ENCODE measurements at regions not wholly inside any gene's neighbourhood (a gene's known extent, or its start where the extent isn't known, plus 50 kb on each side); places are given as distances from the start of the nearest gene placed in this dataset.

GRCh38 chr3:159786489-159787177 lies 202.0 kb upstream of the IL12A start:
- no peak for DNase-seq (ENCODE audit: low read depth)
- no peak for TF ChIP-seq MYC (IDR thresholded peaks at IDR 0.05; ENCODE audit: low read depth, low read length)
- no peak for TF ChIP-seq POLR2A (IDR thresholded peaks at IDR 0.05; ENCODE audit: extremely low read depth, insufficient read length)
- TF ChIP-seq CTCF (IDR thresholded peaks at IDR 0.05; ENCODE audit: low read depth, low read length): no peak
- no peak for TF ChIP-seq MAX (IDR thresholded peaks at IDR 0.05; ENCODE audit: low read depth, low read length)
- H3K4me3 ChIP-seq (ENCODE audit: low read depth, low read length): no peak overlapping the region

- TF ChIP-seq MYC (IDR thresholded peaks at IDR 0.05; ENCODE audit: low read depth, low read length) (no peak), MAX (IDR thresholded peaks at IDR 0.05; ENCODE audit: low read depth, low read length) (no peak), CTCF (IDR thresholded peaks at IDR 0.05; ENCODE audit: low read depth, low read length) (no peak), POLR2A (IDR thresholded peaks at IDR 0.05; ENCODE audit: extremely low read depth, insufficient read length) (no peak)
- no peak overlapping the region for H3K4me3 ChIP-seq (ENCODE audit: low read depth, low read length)
- no peak for DNase-seq (ENCODE audit: low read depth)
These were observed 201.5 kb upstream of the IL12A start for GRCh38 chr3:159787178-159787574.

- no peak for TF ChIP-seq CTCF (IDR thresholded peaks at IDR 0.05; ENCODE audit: low read depth, low read length)
- TF ChIP-seq MAX (IDR thresholded peaks at IDR 0.05; ENCODE audit: low read depth, low read length): no peak
- no peak for TF ChIP-seq MYC (IDR thresholded peaks at IDR 0.05; ENCODE audit: low read depth, low read length)
- TF ChIP-seq POLR2A (IDR thresholded peaks at IDR 0.05; ENCODE audit: extremely low read depth, insufficient read length): no peak
- no peak overlapping the region for H3K4me3 ChIP-seq (ENCODE audit: low read depth, low read length)
- no peak for DNase-seq (ENCODE audit: low read depth)
These were observed 200.8 kb upstream of the IL12A start for GRCh38 chr3:159787794-159788205.

GRCh38 chr3:159788291-159788690 lies 200.3 kb upstream of the IL12A start:
- TF ChIP-seq CTCF (IDR thresholded peaks at IDR 0.05; ENCODE audit: low read depth, low read length) (no peak), MAX (IDR thresholded peaks at IDR 0.05; ENCODE audit: low read depth, low read length) (no peak), POLR2A (IDR thresholded peaks at IDR 0.05; ENCODE audit: extremely low read depth, insufficient read length) (no peak), MYC (IDR thresholded peaks at IDR 0.05; ENCODE audit: low read depth, low read length) (no peak)
- H3K4me3 ChIP-seq (ENCODE audit: low read depth, low read length): no peak overlapping the region
- no peak for DNase-seq (ENCODE audit: low read depth)

- no peak overlapping the region for H3K4me3 ChIP-seq (ENCODE audit: low read depth, low read length)
- DNase-seq (ENCODE audit: low read depth): no peak
- TF ChIP-seq CTCF (IDR thresholded peaks at IDR 0.05; ENCODE audit: low read depth, low read length): no peak
These were observed 199.6 kb upstream of the IL12A start for GRCh38 chr3:159789017-159789416.

Data from NB4 (cell line).